Endothelial cell of umbilical vein (primary cell): ENCODE measurements at regions not wholly inside any gene's neighbourhood (a gene's known extent, or its start where the extent isn't known, plus 50 kb on each side); places are given as distances from the start of the nearest gene placed in this dataset.

Experiments used
- BruUV-seq: library from RNA; stranded (reverse); fragments of 400-500 nt; replicated peaks from 2 replicates; lab custom pipeline; 2021; lab: Mats Ljungman, UMichigan
- CTCF ChIA-PET: fragments of 300-600, 350-600 bp; sonication (Branson Sonifier 250); formaldehyde crosslinking; loops from one replicate; lab custom pipeline; 2021; ENCODE audit warnings: antibody characterized with exemption, inconsistent platforms; lab: Charles Lee
- POLR2A ChIA-PET: fragments of 300-600, 350-600 bp; sonication (Branson Sonifier 250); formaldehyde crosslinking; loops from one replicate; lab custom pipeline; 2021; ENCODE audit warnings: antibody characterized with exemption, inconsistent platforms; lab: Charles Lee
- DNase-seq: peaks from one replicate; pipeline ENCODE4 v3.0.0-alpha.2; 2011; ENCODE audit warnings: low read depth, low spot score
- FAIRE-seq: peaks from 2 replicates; lab custom pipeline; 2011; peaks lifted over from hg19 to GRCh38; lab: Jason Lieb, UNC
- H2AFZ ChIP-seq: 2 replicates; pipeline ENCODE4 v1.6.0; 2012; ENCODE audit warnings: low read depth, low read length, control low read depth, inconsistent platforms
- H3K27ac ChIP-seq: 2 replicates; pipeline ENCODE4 v1.5.1; 2011; ENCODE audit warnings: low read depth, mild to moderate bottlenecking, control low read depth, low read length, moderate library complexity; ENCODE audit not compliant: insufficient read depth
- H3K27me3 ChIP-seq, 2 experiments: 2 replicates each; pipeline versions ENCODE4 v1.6.0 to v1.6.1; 2011; ENCODE audit warnings: low read length in 2 of 2, mixed read lengths in 1 of 2; ENCODE audit not compliant: control insufficient read depth in 2 of 2, insufficient read depth in 2 of 2
- H3K36me3 ChIP-seq, 2 experiments: 2 replicates in 1 of 2; 3 replicates in 1 of 2; pipeline ENCODE4 v1.5.1; 2011; ENCODE audit warnings: low read length in 2 of 2, mild to moderate bottlenecking in 1 of 2, moderate library complexity in 1 of 2; ENCODE audit not compliant: control insufficient read depth in 2 of 2, insufficient read depth in 2 of 2; ENCODE audit errors: extremely low read depth in 1 of 2
- H3K4me1 ChIP-seq: 3 replicates; pipeline ENCODE4 v1.5.1; 2011; ENCODE audit warnings: mild to moderate bottlenecking, low read length; ENCODE audit not compliant: control insufficient read depth, insufficient read depth; ENCODE audit errors: extremely low read depth
- H3K4me2 ChIP-seq: 2 replicates; pipeline ENCODE4 v1.6.1; 2011; ENCODE audit warnings: low read length, control low read depth, mixed read lengths; ENCODE audit not compliant: insufficient read depth
- H3K4me3 ChIP-seq, 3 experiments: fragments of 200-600 bp in 1 of 3; sonication (generic), shearing (Covaris generic) in 1 of 3; replicated peaks in 1 of 3; 2 replicates each; pipeline ENCODE4 v1.5.1; 2011 to 2016; ENCODE audit warnings: control low read depth in 3 of 3, low read length in 3 of 3, mild to moderate bottlenecking in 2 of 3, inconsistent platforms in 1 of 3, low read depth in 1 of 3, moderate library complexity in 1 of 3; ENCODE audit not compliant: insufficient read depth in 1 of 3
- H3K79me2 ChIP-seq: 2 replicates; pipeline ENCODE4 v1.6.0; 2012; ENCODE audit warnings: low read length, inconsistent platforms; ENCODE audit not compliant: control insufficient read depth, insufficient read depth
- H3K9ac ChIP-seq: replicated peaks from 2 replicates; pipeline ENCODE3; 2011; ENCODE audit warnings: low read length, control low read depth; ENCODE audit not compliant: insufficient read depth; ENCODE audit errors: extremely low read depth
- H3K9me1 ChIP-seq: replicated peaks from 3 replicates; pipeline ENCODE4 v1.6.0; 2011; ENCODE audit warnings: mild to moderate bottlenecking, low read length; ENCODE audit not compliant: control insufficient read depth, insufficient read depth; ENCODE audit errors: extremely low read depth
- H3K9me3 ChIP-seq: replicated peaks from 2 replicates; pipeline ENCODE4 v1.5.1; 2012; ENCODE audit warnings: low read length, inconsistent platforms; ENCODE audit not compliant: control insufficient read depth, insufficient read depth
- H4K20me1 ChIP-seq: replicated peaks from 2 replicates; pipeline ENCODE3; 2011; ENCODE audit warnings: mild to moderate bottlenecking, low read length; ENCODE audit not compliant: control insufficient read depth, insufficient read depth; ENCODE audit errors: extremely low read depth
- CTCF ChIP-seq, 2 donors: IDR thresholded peaks; 1 replicate in 1 of 2; 2 replicates in 1 of 2; pipeline ENCODE4 v1.5.1; 2011; ENCODE audit warnings: low read length in 2 of 2, mild to moderate bottlenecking in 2 of 2, moderate library complexity in 2 of 2, control low read depth in 1 of 2, inconsistent platforms in 1 of 2, low read depth in 1 of 2; ENCODE audit not compliant: insufficient read depth in 1 of 2; ENCODE audit errors: extremely low read depth in 1 of 2
- EZH2 ChIP-seq: IDR thresholded peaks from 2 replicates; pipeline ENCODE4 v1.6.1; 2012; ENCODE audit warnings: borderline replicate concordance, low read depth, mild to moderate bottlenecking, moderate library complexity, low read length, inconsistent platforms; ENCODE audit not compliant: severe bottlenecking
- FOS ChIP-seq: IDR thresholded peaks from 2 replicates; pipeline ENCODE4 v1.6.1; 2011; ENCODE audit warnings: mild to moderate bottlenecking, low read length, moderate library complexity, borderline replicate concordance; ENCODE audit not compliant: insufficient read depth
- GATA2 ChIP-seq: IDR thresholded peaks from 2 replicates; pipeline ENCODE4 v1.7.0; 2011; ENCODE audit warnings: low read depth, mild to moderate bottlenecking, moderate library complexity, mixed read lengths, low read length; ENCODE audit not compliant: insufficient read length, insufficient read depth
- JUN ChIP-seq: IDR thresholded peaks from 2 replicates; pipeline ENCODE4 v1.6.1; 2011; ENCODE audit warnings: borderline replicate concordance, low read depth; ENCODE audit not compliant: insufficient read length, insufficient read depth
- MAX ChIP-seq: IDR thresholded peaks from 2 replicates; pipeline ENCODE4 v1.6.1; 2011; ENCODE audit not compliant: insufficient read depth, insufficient read length
- MYC ChIP-seq: IDR thresholded peaks from one replicate; pipeline ENCODE4 v1.6.1; 2011; ENCODE audit warnings: mild to moderate bottlenecking, low read depth, low read length
- POLR2A ChIP-seq: IDR thresholded peaks from 2 replicates; pipeline ENCODE4 v1.6.1; 2012; ENCODE audit warnings: low read depth, mild to moderate bottlenecking, control low read depth, low read length
- POLR2AphosphoS5 ChIP-seq: IDR thresholded peaks from 2 replicates; pipeline ENCODE4 v1.6.1; 2012; ENCODE audit warnings: low read depth, mild to moderate bottlenecking, control low read depth, low read length, moderate library complexity; ENCODE audit not compliant: insufficient read depth
- dilution Hi-C: fragments of 300-500 bp; cut with MboI; formaldehyde crosslinking; loops from one replicate; pipeline ENCODE4 v1.15.0; 2019; ENCODE audit warnings: low sequenced_read_pairs; ENCODE audit not compliant: extremely low pct_ligation_motif_present
- intact Hi-C: fragments of 100-400 bp; cut with micrococcal nuclease; formaldehyde crosslinking; loops from one replicate; pipeline ENCODE4 v1.10.0; 2022

GRCh38 chr4:31259119-31259518 is 539.0 kb downstream of the PCDH7 start:
- FAIRE-seq, result no peak
- Histone ChIP-seq H4K20me1 (no peaks in the 10 kb centered on the region), H3K27me3 (no peaks in the 10 kb centered on the region), H3K4me3 (no peak overlapping the region), H3K9me1 (no peaks in the 10 kb centered on the region), H3K79me2 (no peaks in the 10 kb centered on the region), H3K9me3 (no peaks in the 10 kb centered on the region), H2AFZ (no peak overlapping the region), H3K27ac (no peak overlapping the region), H3K4me1 (no peaks in the 10 kb centered on the region), H3K36me3 (no peaks in the 10 kb centered on the region), H3K4me2 (no peak overlapping the region), H3K9ac (no peak overlapping the region)
- ChIA-PET POLR2A (no interaction called here), CTCF (no interaction called here)
- no TSS peak for BruUV-seq
- TF ChIP-seq GATA2 (no peak), POLR2A (no peak), CTCF (IDR thresholded peaks at IDR 0.05; ENCODE audit: extremely low read depth in 1 of 2, insufficient read depth in 1 of 2, low read depth in 1 of 2, low read length in 2 of 2) (no peak), MYC (no peak), JUN (no peak)
- intact Hi-C loops (no loop called here), dilution Hi-C loops (no loop called here)
- no peak for DNase-seq

GRCh38 chr4:31261632-31262031 is 541.5 kb downstream of the PCDH7 start:
- POLR2A ChIA-PET, result no interaction called here
- H3K9me1 ChIP-seq, result no peaks in the 10 kb centered on the region
- H3K36me3 ChIP-seq, result no peaks in the 10 kb centered on the region
- no peak overlapping the region for H3K9ac ChIP-seq
- no peak overlapping the region for H2AFZ ChIP-seq
- H3K27me3 ChIP-seq, result no peaks in the 10 kb centered on the region
- no peaks in the 10 kb centered on the region for H3K79me2 ChIP-seq
- no peak for DNase-seq
- BruUV-seq, result no TSS peak
- H3K9me3 ChIP-seq, result no peaks in the 10 kb centered on the region
- no peak overlapping the region for H3K4me2 ChIP-seq
- FAIRE-seq, result no peak
- H4K20me1 ChIP-seq, result no peaks in the 10 kb centered on the region
- CTCF ChIA-PET, result no interaction called here
- H3K4me1 ChIP-seq, result no peaks in the 10 kb centered on the region
- TF ChIP-seq POLR2A (no peak), GATA2 (no peak), CTCF (IDR thresholded peaks at IDR 0.05; ENCODE audit: extremely low read depth in 1 of 2, insufficient read depth in 1 of 2, low read depth in 1 of 2, low read length in 2 of 2) (no peak), POLR2AphosphoS5 (no peak), JUN (no peak), FOS (no peak), MYC (no peak), EZH2 (no peak), MAX (no peak)
- no peak overlapping the region for H3K4me3 ChIP-seq
- no peak overlapping the region for H3K27ac ChIP-seq
- intact Hi-C loops (loop anchor here (1.0 kb wide), 1 partner anchor 41 kb away; no protein-coding TSS in a partner anchor), dilution Hi-C loops (no loop called here)
